K562 (cell line): ENCODE measurements at regions not wholly inside any gene's neighbourhood (a gene's known extent, or its start where the extent isn't known, plus 50 kb on each side); places are given as distances from the start of the nearest gene placed in this dataset.
"Not testable (repeated sequence)": the region's sequence is repeated elsewhere in the genome, so short reads cannot be mapped to it uniquely, and the experiment has no call there.

Experiments used
- ATAC-seq: fragments of 200-7000 bp; cut with Tn5 transposase; 3 replicates; pipeline ENCODE4 v1.9.1; 2020; ENCODE audit warnings: moderate library complexity
- BruUV-seq: library from RNA; stranded (reverse); fragments of 400-500 nt; replicated peaks from 2 replicates; lab custom pipeline; 2021; lab: Mats Ljungman, UMichigan
- CTCF ChIA-PET: fragments of 300-600 bp; formaldehyde crosslinking; extraction: SDS; loops from one replicate; lab custom pipeline; 2021; ENCODE audit warnings: low intra/inter-chr PET ratio; lab: Yijun Ruan, JAX
- POLR2A ChIA-PET: fragments of 300-600, 350-650 bp; sonication (Branson Sonifier 250); formaldehyde crosslinking; extraction: SDS; loops from one replicate; lab custom pipeline; 2021; ENCODE audit warnings: antibody characterized with exemption, inconsistent platforms; lab: Yijun Ruan, JAX
- DNase-seq, 4 experiments: peaks; one replicate each; pipeline versions ENCODE4 v3.0.0 to v3.0.0-alpha.2; 2011 to 2018; ENCODE audit warnings: low spot score in 3 of 4, mixed read lengths in 3 of 4; ENCODE audit errors: extremely low read depth in 1 of 4
- FAIRE-seq: peaks from 2 replicates; lab custom pipeline; 2011; peaks lifted over from hg19 to GRCh38; lab: Jason Lieb, UNC
- H2AFZ ChIP-seq: 2 replicates; pipeline ENCODE4 v1.6.0; 2011; ENCODE audit warnings: low read depth, low read length, control low read depth, inconsistent platforms
- H3K27ac ChIP-seq: fragments of 200-600 bp; 3 replicates; pipeline ENCODE4 v1.8.0; 2011; ENCODE audit warnings: low read depth, mild to moderate bottlenecking, control low read depth, inconsistent platforms, low read length, moderate library complexity, mixed read lengths; ENCODE audit errors: extremely low read depth
- H3K27me3 ChIP-seq, 2 experiments: fragments of 300-600 bp in 1 of 2; 2 replicates in 1 of 2; 3 replicates in 1 of 2; pipeline versions ENCODE4 v1.6.0 to v1.8.0; 2011; ENCODE audit warnings: inconsistent platforms in 2 of 2, low read length in 2 of 2, mild to moderate bottlenecking in 1 of 2, mixed read lengths in 1 of 2, moderate library complexity in 1 of 2; ENCODE audit not compliant: control insufficient read depth in 2 of 2, insufficient read depth in 2 of 2
- H3K36me3 ChIP-seq: fragments of 300-600 bp; 3 replicates; pipeline ENCODE4 v1.8.0; 2011; ENCODE audit warnings: mild to moderate bottlenecking, low read length, inconsistent platforms; ENCODE audit not compliant: control insufficient read depth, insufficient read depth
- H3K4me1 ChIP-seq, 2 experiments: fragments of 200-600 bp in 1 of 2; replicated peaks in 1 of 2; 2 replicates in 1 of 2; 3 replicates in 1 of 2; pipeline versions ENCODE4 v1.5.1 to v1.8.0; 2011; ENCODE audit warnings: inconsistent platforms in 2 of 2, low read length in 2 of 2, mild to moderate bottlenecking in 1 of 2, mixed read lengths in 1 of 2, moderate library complexity in 1 of 2; ENCODE audit not compliant: control insufficient read depth in 2 of 2, insufficient read depth in 2 of 2
- H3K4me2 ChIP-seq: 2 replicates; pipeline ENCODE4 v1.6.1; 2011; ENCODE audit warnings: low read length, control low read depth, inconsistent platforms, mixed read lengths; ENCODE audit not compliant: insufficient read depth
- H3K4me3 ChIP-seq: fragments of 200-600 bp; sonication (generic), shearing (Covaris generic); 2 replicates; pipeline ENCODE4 v1.5.1; 2016; ENCODE audit warnings: control low read depth, inconsistent platforms
- H3K79me2 ChIP-seq: fragments of 200-600 bp; 3 replicates; pipeline ENCODE4 v1.8.0; 2011; ENCODE audit warnings: low read length, inconsistent platforms; ENCODE audit not compliant: control insufficient read depth, insufficient read depth
- H3K9ac ChIP-seq, 2 experiments: 2 replicates each; pipeline versions ENCODE4 v1.6.0 to v1.6.1; 2011; ENCODE audit warnings: low read depth in 2 of 2, low read length in 2 of 2, control low read depth in 1 of 2, inconsistent platforms in 1 of 2, mild to moderate bottlenecking in 1 of 2, mixed read lengths in 1 of 2; ENCODE audit not compliant: insufficient read depth in 1 of 2
- H3K9me1 ChIP-seq: one replicate; pipeline ENCODE4 v1.6.0; 2011; ENCODE audit warnings: inconsistent platforms, mild to moderate bottlenecking, low read length, moderate library complexity; ENCODE audit not compliant: control insufficient read depth, insufficient read depth
- H3K9me3 ChIP-seq: replicated peaks from 2 replicates; pipeline ENCODE4 v1.5.1; 2011; ENCODE audit warnings: low read depth, low read length, inconsistent platforms; ENCODE audit not compliant: control insufficient read depth, insufficient read depth
- H4K20me1 ChIP-seq: replicated peaks from 2 replicates; pipeline ENCODE4 v1.6.1; 2011; ENCODE audit warnings: low read length, inconsistent platforms, mixed read lengths; ENCODE audit not compliant: control insufficient read depth, insufficient read depth
- CREBBP ChIP-seq: IDR thresholded peaks from one replicate; pipeline ENCODE4 v1.6.1; 2012; ENCODE audit warnings: low read depth, mild to moderate bottlenecking, control low read depth, inconsistent platforms, low read length
- FOXJ2 ChIP-seq: fragments of 200-800 bp; sonication (Bioruptor generic); IDR thresholded peaks from 2 replicates; pipeline ENCODE4 v1.6.1; 2016; ENCODE audit warnings: missing genetic modification characterization, missing compliant biosample characterization
- SRSF9 ChIP-seq: fragments of 200-400 bp; formaldehyde crosslinking; IDR thresholded peaks from 2 replicates; pipeline ENCODE4 v1.6.1; 2017; ENCODE audit warnings: low read depth, low read length, borderline replicate concordance
- TAL1 ChIP-seq: fragments of 450-650 bp; IDR thresholded peaks from 2 replicates; pipeline ENCODE4 v1.6.1; 2016; ENCODE audit warnings: mild to moderate bottlenecking
- TRIM25 ChIP-seq: fragments of 450-650 bp; IDR thresholded peaks from 2 replicates; pipeline ENCODE4 v1.7.0; 2016; ENCODE audit warnings: borderline replicate concordance
- U2AF1 ChIP-seq: fragments of 200-400 bp; formaldehyde crosslinking; optimal IDR thresholded peaks from 2 replicates; pipeline ENCODE3; 2017; ENCODE audit warnings: mild to moderate bottlenecking, low read depth, low read length, moderate library complexity
- WGBS: fragments of 100-300 bp; shearing (Covaris generic); methylation state at CpG from one replicate; pipeline ENCODE4 v1.1.6; 2016; ENCODE audit warnings: low coverage, mixed read lengths; ENCODE audit not compliant: insufficient coverage; ENCODE audit errors: missing lambda C conversion rate; 5-methylcytosine and 5-hydroxymethylcytosine counted together
- in situ Hi-C: fragments of 300-500 bp; cut with MboI; formaldehyde crosslinking; loops from 4 replicates; pipeline ENCODE4 v1.15.0; 2018; ENCODE audit warnings: inconsistent platforms, mixed read lengths
- intact Hi-C: fragments of 100-400 bp; cut with micrococcal nuclease; formaldehyde crosslinking; loops from 2 replicates; pipeline ENCODE4 v1.14.2; 2022

GRCh38 chr2:58387701-58388100, 146.6 kb upstream of the FANCL start:
- Histone ChIP-seq H3K27ac (no peak overlapping the region), H3K36me3 (no peaks in the 10 kb centered on the region), H3K9me3 (no peaks in the 10 kb centered on the region), H3K9me1 (no peaks in the 10 kb centered on the region), H3K9ac (no peak overlapping the region), H2AFZ (0 out of 2 replicates have a peak overlapping the region, but pooled peaks have one; percentile 32), H3K4me1 (no peaks in the 10 kb centered on the region), H3K4me2 (no peak overlapping the region), H3K4me3 (no peak overlapping the region), H4K20me1 (no peaks in the 10 kb centered on the region), H3K79me2 (no peaks in the 10 kb centered on the region), H3K27me3 (no peaks in the 10 kb centered on the region)
- ChIA-PET POLR2A (no interaction called here), CTCF (no interaction called here)
- no TSS peak for BruUV-seq
- WGBS = 44% methylated on average over 1 of the region's 1 CpG
- in situ Hi-C loops = no loop called here
- intact Hi-C loops = no loop called here
- DNase-seq = no peak
- no peak for ATAC-seq
- TF ChIP-seq CREBBP (no peak), FOXJ2 (tag) (no peak), U2AF1 (no peak), SRSF9 (no peak), TRIM25 (no peak), TAL1 (no peak)
- FAIRE-seq = no peak

GRCh38 chr2:58386904-58387303, 145.8 kb upstream of the FANCL start:
- peak in 1 of 4 experiments; percentile 12 for DNase-seq
- whole genome bisulfite sequencing = 0% methylated on average over 4 of the region's 14 CpGs
- H3K4me1 ChIP-seq, H3K36me3 ChIP-seq, H3K9me1 ChIP-seq, H3K4me3 ChIP-seq, H3K9ac ChIP-seq, H4K20me1 ChIP-seq, H3K4me2 ChIP-seq, H3K9me3 ChIP-seq, H3K27ac ChIP-seq, FAIRE-seq, in situ Hi-C loops, intact Hi-C loops, H3K79me2 ChIP-seq, POLR2A ChIA-PET, H3K27me3 ChIP-seq, CTCF ChIA-PET, BruUV-seq, H2AFZ ChIP-seq, ATAC-seq: not testable (repeated sequence)
